ENCODE measurements at regions not wholly inside any gene's neighbourhood (a gene's known extent, or its start where the extent isn't known, plus 50 kb on each side); places are given as distances from the start of the nearest gene placed in this dataset.

- TF ChIP-seq, protein P1, sequence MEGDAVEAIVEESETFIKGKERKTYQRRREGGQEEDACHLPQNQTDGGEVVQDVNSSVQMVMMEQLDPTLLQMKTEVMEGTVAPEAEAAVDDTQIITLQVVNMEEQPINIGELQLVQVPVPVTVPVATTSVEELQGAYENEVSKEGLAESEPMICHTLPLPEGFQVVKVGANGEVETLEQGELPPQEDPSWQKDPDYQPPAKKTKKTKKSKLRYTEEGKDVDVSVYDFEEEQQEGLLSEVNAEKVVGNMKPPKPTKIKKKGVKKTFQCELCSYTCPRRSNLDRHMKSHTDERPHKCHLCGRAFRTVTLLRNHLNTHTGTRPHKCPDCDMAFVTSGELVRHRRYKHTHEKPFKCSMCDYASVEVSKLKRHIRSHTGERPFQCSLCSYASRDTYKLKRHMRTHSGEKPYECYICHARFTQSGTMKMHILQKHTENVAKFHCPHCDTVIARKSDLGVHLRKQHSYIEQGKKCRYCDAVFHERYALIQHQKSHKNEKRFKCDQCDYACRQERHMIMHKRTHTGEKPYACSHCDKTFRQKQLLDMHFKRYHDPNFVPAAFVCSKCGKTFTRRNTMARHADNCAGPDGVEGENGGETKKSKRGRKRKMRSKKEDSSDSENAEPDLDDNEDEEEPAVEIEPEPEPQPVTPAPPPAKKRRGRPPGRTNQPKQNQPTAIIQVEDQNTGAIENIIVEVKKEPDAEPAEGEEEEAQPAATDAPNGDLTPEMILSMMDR (IDR thresholded peaks at IDR 0.05; ENCODE audit: unreplicated experiment) = no peak
- no peak for DNase-seq (ENCODE audit: low spot score, unreplicated experiment)
- H3K9me3 Mint-ChIP-seq (ENCODE audit: low read depth) = peaks cover 7% of the 10 kb centered on the region
- no peaks in the 10 kb centered on the region for H3K4me1 Mint-ChIP-seq (ENCODE audit: low read depth)
- H3K27me3 Mint-ChIP-seq = peaks cover 2% of the 10 kb centered on the region
- no peak overlapping the region for H3K4me3 Mint-ChIP-seq (ENCODE audit: low read depth)
- H3K27ac Mint-ChIP-seq = no peak overlapping the region
- no peaks in the 10 kb centered on the region for H3K36me3 Mint-ChIP-seq (ENCODE audit: insufficient read depth)
These were observed 105.7 kb upstream of the IRS2 start for GRCh38 chr13:109892101-109892500.

DNA sequence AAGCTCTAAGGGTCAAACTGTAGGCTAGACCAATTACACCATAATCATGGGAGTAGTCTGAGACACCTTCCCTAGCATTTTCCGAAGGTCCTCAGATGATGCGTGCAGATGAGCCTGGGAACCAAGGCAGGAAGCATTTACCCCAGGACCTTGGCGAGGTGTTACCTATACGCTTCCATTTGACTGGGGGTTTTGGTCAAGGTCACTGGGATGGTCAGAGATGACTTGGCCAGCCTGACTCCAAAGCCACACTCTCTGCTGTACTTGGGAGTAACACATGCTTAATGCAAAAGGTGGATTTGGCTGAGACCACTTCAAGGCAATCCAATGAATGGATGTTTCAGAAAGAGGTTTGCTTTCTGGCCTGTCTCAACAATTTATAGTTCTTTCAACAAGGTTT is 98.9 kb upstream of the IRS2 start:
- no peak overlapping the region for H3K4me3 Mint-ChIP-seq (ENCODE audit: low read depth)
- no peak for DNase-seq (ENCODE audit: low spot score, unreplicated experiment)
- no peaks in the 10 kb centered on the region for H3K36me3 Mint-ChIP-seq (ENCODE audit: insufficient read depth)
- H3K4me1 Mint-ChIP-seq (ENCODE audit: low read depth) = no peaks in the 10 kb centered on the region
- TF ChIP-seq, protein P1 (IDR thresholded peaks at IDR 0.05; ENCODE audit: unreplicated experiment) = no peak
- H3K27me3 Mint-ChIP-seq = peaks cover 8% of the 10 kb centered on the region
- H3K9me3 Mint-ChIP-seq (ENCODE audit: low read depth) = peaks cover 7% of the 10 kb centered on the region
- no peak overlapping the region for H3K27ac Mint-ChIP-seq

DNA sequence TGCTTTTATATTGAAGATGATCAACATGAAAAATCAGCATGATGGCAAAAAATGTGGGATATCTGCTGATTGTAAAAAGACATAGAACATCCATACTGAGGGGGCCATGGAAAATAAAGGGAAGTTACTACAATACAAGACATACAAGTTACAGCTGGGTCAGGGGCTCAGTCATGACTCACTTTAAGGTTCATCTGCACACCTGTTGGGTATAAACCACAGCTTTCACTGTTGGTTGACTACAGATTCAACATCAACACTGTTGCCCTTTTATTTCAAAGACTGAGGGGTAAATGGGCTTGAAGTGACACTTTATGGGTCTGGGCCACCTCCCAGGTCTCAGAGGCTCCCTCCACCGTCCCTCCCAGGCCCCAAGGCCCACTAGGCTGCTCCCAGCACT is 98.1 kb upstream of the IRS2 start:
- Mint-ChIP-seq H3K4me1 (ENCODE audit: low read depth) (no peaks in the 10 kb centered on the region), H3K27me3 (peaks cover 8% of the 10 kb centered on the region), H3K9me3 (ENCODE audit: low read depth) (peaks cover 6% of the 10 kb centered on the region), H3K36me3 (ENCODE audit: insufficient read depth) (no peaks in the 10 kb centered on the region), H3K4me3 (ENCODE audit: low read depth) (no peak overlapping the region), H3K27ac (no peak overlapping the region)
- TF ChIP-seq, protein P1 (IDR thresholded peaks at IDR 0.05; ENCODE audit: unreplicated experiment) = no peak
- no peak for DNase-seq (ENCODE audit: low spot score, unreplicated experiment)

DNA sequence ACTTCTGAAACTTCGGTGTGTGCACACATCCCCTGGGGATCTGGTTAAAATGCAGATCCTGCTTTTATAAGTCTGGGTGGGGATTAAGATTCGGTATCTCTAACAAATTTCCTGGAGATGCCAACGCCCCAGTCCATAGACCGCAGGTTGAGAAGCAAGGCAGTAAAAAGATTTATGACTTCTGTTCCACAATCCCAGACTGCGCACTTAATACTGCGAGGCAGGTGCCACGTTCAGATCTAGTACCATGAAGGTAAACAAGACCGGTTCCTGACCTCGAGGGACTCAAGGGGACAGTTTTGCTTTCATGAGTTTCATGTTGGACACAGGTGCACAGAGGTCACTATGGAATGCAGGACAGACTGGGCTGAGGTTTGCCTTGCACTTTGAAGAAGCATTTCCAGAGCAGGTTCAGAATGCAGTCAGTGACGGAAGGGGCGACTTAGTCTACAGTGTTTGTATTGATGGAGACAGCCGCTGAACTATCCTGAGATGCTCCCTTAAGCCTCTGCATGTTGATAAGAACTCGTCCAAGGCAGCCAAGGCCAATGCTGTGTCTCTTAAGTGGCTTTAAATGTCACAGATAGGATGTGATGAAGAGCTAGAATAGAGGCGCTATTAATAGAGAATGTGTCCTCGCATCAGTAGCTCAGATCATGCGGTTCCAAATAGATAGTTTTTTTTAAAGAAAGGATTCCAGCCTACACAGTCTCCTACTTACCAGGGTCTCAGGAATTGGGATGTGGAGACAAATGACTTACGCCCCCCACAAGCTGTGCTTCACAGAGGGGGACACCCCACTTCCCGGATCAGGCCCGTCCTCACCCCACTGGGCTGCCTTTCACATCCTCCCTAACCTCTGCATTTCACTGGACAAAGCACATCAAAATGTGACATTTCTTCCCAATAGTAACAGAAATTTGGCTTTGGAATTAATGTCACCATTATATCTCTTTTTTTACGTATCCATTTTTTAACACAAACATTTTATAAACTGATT is 97.1 kb upstream of the IRS2 start:
- no peak overlapping the region for H3K27ac Mint-ChIP-seq
- H3K4me3 Mint-ChIP-seq (ENCODE audit: low read depth) = no peak overlapping the region
- peaks cover 8% of the 10 kb centered on the region for H3K27me3 Mint-ChIP-seq
- no peak for DNase-seq (ENCODE audit: low spot score, unreplicated experiment)
- no peaks in the 10 kb centered on the region for H3K4me1 Mint-ChIP-seq (ENCODE audit: low read depth)
- TF ChIP-seq, protein P1 (IDR thresholded peaks at IDR 0.05; ENCODE audit: unreplicated experiment) = no peak
- H3K9me3 Mint-ChIP-seq (ENCODE audit: low read depth) = peaks cover 4% of the 10 kb centered on the region
- H3K36me3 Mint-ChIP-seq (ENCODE audit: insufficient read depth) = no peaks in the 10 kb centered on the region

- DNase-seq (ENCODE audit: low spot score, unreplicated experiment) = no peak
- Mint-ChIP-seq H3K27ac (no peak overlapping the region), H3K4me1 (ENCODE audit: low read depth) (no peaks in the 10 kb centered on the region), H3K4me3 (ENCODE audit: low read depth) (no peak overlapping the region), H3K36me3 (ENCODE audit: insufficient read depth) (no peaks in the 10 kb centered on the region), H3K27me3 (peaks cover 8% of the 10 kb centered on the region), H3K9me3 (ENCODE audit: low read depth) (no peaks in the 10 kb centered on the region)
- TF ChIP-seq, protein P1 (IDR thresholded peaks at IDR 0.05; ENCODE audit: unreplicated experiment) = no peak
These were observed 95.7 kb upstream of the IRS2 start for GRCh38 chr13:109881961-109882558.

Measured in progenitor cell of endocrine pancreas (in vitro differentiated cells).